ENCODE measurements at regions not wholly inside any gene's neighbourhood (a gene's known extent, or its start where the extent isn't known, plus 50 kb on each side); places are given as distances from the start of the nearest gene placed in this dataset.
"Not testable (repeated sequence)": the region's sequence is repeated elsewhere in the genome, so short reads cannot be mapped to it uniquely, and the experiment has no call there.

GRCh38 chr21:30104241-30104640, 62.4 kb downstream of the CLDN17 start:
- DNase-seq: no peak

GRCh38 chr21:30102871-30103270, 63.7 kb downstream of the CLDN17 start:
- peak; percentile 21 for DNase-seq

- DNase-seq: no peak
Observed at GRCh38 chr21:30101967-30102366, 64.6 kb downstream of the CLDN17 start.

- no peak for DNase-seq
Observed at GRCh38 chr21:30097791-30098190, 68.8 kb downstream of the CLDN17 start.

GRCh38 chr21:30083225-30083945, 83.2 kb downstream of the CLDN17 start:
- peak; percentile 58 for DNase-seq

- no peak for DNase-seq
Observed at GRCh38 chr21:30081506-30081905, 85.1 kb downstream of the CLDN17 start.

GRCh38 chr21:30072496-30072895, 94.1 kb downstream of the CLDN17 start:
- DNase-seq: no peak

- peak; percentile 11 for DNase-seq
Observed at GRCh38 chr21:30058928-30059327, 107.7 kb downstream of the CLDN17 start.

GRCh38 chr21:30057108-30057507, 109.5 kb downstream of the CLDN17 start:
- DNase-seq: no peak

- DNase-seq: no peak
Observed at GRCh38 chr21:30048570-30048969, 108.8 kb upstream of the GRIK1 start.

GRCh38 chr21:30044447-30045064, 104.8 kb upstream of the GRIK1 start:
- peak; percentile 7 for DNase-seq

- DNase-seq: no peak
Observed at GRCh38 chr21:30042443-30042842, 102.6 kb upstream of the GRIK1 start.

- no peak for DNase-seq
Observed at GRCh38 chr21:30033441-30033840, 93.6 kb upstream of the GRIK1 start.

- no peak for DNase-seq
Observed at GRCh38 chr21:30030416-30030815, 90.6 kb upstream of the GRIK1 start.

GRCh38 chr21:30028537-30028936, 88.7 kb upstream of the GRIK1 start:
- DNase-seq: no peak

- DNase-seq: no peak
Observed at GRCh38 chr21:30027986-30028385, 88.2 kb upstream of the GRIK1 start.

GRCh38 chr21:30023056-30023455, 83.3 kb upstream of the GRIK1 start:
- DNase-seq: not testable (repeated sequence)

GRCh38 chr21:30014886-30015285, 75.1 kb upstream of the GRIK1 start:
- DNase-seq: no peak

- DNase-seq: no peak
Observed at GRCh38 chr21:29991624-29992023, 51.8 kb upstream of the GRIK1 start.

GRCh38 chr21:29989634-29990234, 49.9 kb upstream of the GRIK1 start:
- DNase-seq: no peak
